ENCODE measurements at regions not wholly inside any gene's neighbourhood (a gene's known extent, or its start where the extent isn't known, plus 50 kb on each side); places are given as distances from the start of the nearest gene placed in this dataset.

- no peak for TF ChIP-seq CTCF (conservative IDR thresholded peaks at IDR 0.05 in 1 of 2, IDR thresholded peaks at IDR 0.05 in 1 of 2; ENCODE audit: low read depth in 1 of 2, low read length in 2 of 2)
- no peak for TF ChIP-seq EZH2 (IDR thresholded peaks at IDR 0.05; ENCODE audit: low read length, missing control alignments)
These were observed 900.8 kb downstream of the XPNPEP1 start for GRCh38 chr10:109022417-109023049.

Data from fibroblast of lung (primary cell).